GM19467 (cell line): ENCODE measurements at regions not wholly inside any gene's neighbourhood (a gene's known extent, or its start where the extent isn't known, plus 50 kb on each side); places are given as distances from the start of the nearest gene placed in this dataset.
"Not testable (repeated sequence)": the region's sequence is repeated elsewhere in the genome, so short reads cannot be mapped to it uniquely, and the experiment has no call there.

ENCODE experiments used
- ATAC-seq: cut with Tn5 transposase; IDR thresholded peaks from one replicate; pipeline ENCODE4 v1.9.1; 2021; ENCODE audit warnings: mild to moderate bottlenecking, moderate library complexity; ENCODE audit not compliant: unreplicated experiment

DNA sequence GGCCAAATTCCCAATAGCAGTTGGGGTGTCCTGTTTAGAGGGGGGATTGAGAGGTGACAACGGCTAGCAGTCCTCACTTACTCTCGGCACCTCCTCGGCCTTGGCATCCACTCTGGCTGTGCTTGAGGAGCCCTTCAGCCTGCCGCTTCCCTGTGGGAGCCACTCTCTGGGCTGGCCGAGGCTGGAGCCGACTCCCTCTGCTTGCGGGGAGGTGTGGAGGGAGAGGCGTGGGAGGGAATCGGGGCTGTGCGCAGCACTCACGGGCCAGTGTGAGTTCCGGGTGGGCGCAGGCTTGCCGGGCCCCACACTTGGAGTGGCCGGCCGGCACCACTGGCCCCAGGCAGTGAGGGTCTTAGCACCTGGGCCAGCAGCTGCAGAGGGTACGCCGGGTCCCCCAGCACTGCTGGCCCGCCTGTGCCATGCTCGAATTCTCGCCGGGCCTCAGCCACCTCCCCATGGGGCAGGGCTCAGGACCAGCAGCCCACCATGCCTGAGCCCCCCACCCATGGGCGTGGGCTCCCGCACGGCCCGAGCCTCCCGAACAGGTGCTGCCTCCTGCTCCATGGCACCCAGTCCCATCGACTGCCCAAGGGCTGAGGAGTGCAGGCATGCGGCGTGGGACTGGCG is 705.9 kb upstream of the ZNF804A start:
- ATAC-seq = no peak

- ATAC-seq = no peak
Observed at GRCh38 chr2:183898641-183899040, 699.7 kb upstream of the ZNF804A start.

- no peak for ATAC-seq
Observed at GRCh38 chr2:183901931-183902330, 696.4 kb upstream of the ZNF804A start.

GRCh38 chr2:183903026-183903425 is 695.3 kb upstream of the ZNF804A start:
- ATAC-seq = no peak

DNA sequence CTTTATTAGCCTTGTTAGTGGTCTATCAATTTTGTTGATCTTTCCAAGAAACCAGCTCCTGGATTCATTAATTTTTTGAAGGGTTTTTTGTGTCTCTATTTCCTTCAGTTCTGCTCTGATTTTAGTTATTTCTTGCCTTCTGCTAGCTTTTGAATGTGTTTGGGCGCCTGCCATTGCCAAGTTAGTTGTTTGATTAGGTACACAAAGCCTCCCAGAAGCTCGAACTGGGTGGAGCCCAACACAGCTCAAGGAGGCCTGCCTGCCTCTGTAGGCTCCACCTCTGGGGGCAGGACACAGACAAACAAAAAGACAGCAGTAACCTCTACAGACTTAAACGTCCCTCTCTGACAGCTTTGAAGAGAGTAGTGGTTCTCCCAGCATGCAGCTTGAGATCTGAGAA is 682.3 kb upstream of the ZNF804A start:
- not testable (repeated sequence) for ATAC-seq

- ATAC-seq = no peak
Observed at GRCh38 chr2:183919167-183919566, 679.2 kb upstream of the ZNF804A start.

- no peak for ATAC-seq
Observed at GRCh38 chr2:183919926-183920325, 678.4 kb upstream of the ZNF804A start.

GRCh38 chr2:183925281-183925680 is 673.0 kb upstream of the ZNF804A start:
- ATAC-seq = no peak

DNA sequence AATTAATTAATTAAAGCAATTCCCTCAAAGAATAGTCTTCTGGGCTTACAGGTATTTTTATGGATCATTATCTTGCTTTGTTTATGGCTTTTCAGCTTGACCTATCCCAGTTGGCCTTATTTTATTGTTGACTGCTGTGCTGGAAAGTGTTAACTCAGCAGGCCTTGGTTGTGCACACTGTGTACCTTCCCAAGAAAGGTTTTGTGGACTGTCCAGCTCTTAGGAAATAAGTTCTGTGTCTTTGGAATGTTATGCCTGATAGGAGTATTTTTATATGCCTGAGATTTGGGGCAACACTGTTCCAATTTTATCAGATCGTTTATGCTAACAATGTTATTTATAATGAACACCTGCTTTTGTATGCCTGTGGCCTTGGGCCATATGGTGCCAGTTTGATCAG is 671.9 kb upstream of the ZNF804A start:
- no peak for ATAC-seq

GRCh38 chr2:183927406-183928325 is 670.7 kb upstream of the ZNF804A start:
- ATAC-seq = no peak

- ATAC-seq = no peak
Observed at GRCh38 chr2:183935005-183935404, 663.3 kb upstream of the ZNF804A start.

GRCh38 chr2:183937220-183937619 is 661.1 kb upstream of the ZNF804A start:
- ATAC-seq = no peak

GRCh38 chr2:183946193-183946592 is 652.1 kb upstream of the ZNF804A start:
- no peak for ATAC-seq

GRCh38 chr2:183948861-183949260 is 649.5 kb upstream of the ZNF804A start:
- ATAC-seq = no peak

- no peak for ATAC-seq
Observed at GRCh38 chr2:183950673-183951072, 647.7 kb upstream of the ZNF804A start.

GRCh38 chr2:183951630-183952029 is 646.7 kb upstream of the ZNF804A start:
- no peak for ATAC-seq

DNA sequence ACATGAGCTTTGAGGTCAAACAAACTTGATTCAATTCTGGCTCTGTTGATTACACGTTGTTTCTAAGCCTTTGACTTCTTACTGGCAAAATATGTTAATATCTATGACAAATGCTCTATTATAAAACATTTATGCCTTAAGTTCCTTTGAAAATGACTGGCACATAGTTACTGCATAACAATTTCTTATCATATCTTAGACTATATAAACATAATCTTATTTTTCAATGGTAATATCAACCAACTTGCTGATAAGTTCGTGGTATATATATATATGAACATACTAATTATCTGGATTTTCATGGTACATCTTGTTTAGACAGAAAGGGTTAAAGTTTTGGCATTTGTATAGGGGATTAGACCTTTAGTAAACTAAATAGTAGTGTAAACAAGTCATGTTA is 645.6 kb upstream of the ZNF804A start:
- no peak for ATAC-seq

- no peak for ATAC-seq
Observed at GRCh38 chr2:183963609-183964008, 634.7 kb upstream of the ZNF804A start.

- no peak for ATAC-seq
Observed at GRCh38 chr2:183964565-183964964, 633.8 kb upstream of the ZNF804A start.

DNA sequence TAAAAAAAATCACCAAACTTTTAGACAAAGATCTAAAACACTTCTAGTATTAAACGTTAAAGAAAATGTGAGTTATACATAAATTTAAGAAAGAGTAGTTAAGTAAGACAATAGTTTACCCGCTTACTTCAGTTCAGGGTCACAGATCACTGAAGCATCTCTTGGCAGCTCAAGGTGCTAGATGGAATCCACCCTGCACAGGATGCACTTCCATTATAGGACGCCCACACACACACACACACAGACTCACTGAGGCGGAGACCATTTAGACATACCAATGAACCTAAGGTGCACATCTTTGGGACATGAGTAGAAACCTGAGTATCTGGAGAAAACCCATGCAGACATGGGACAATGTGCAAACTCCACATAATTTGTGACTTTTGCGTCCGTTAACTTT is 630.6 kb upstream of the ZNF804A start:
- ATAC-seq = peak; percentile 56

- not testable (repeated sequence) for ATAC-seq
Observed at GRCh38 chr2:183975676-183976075, 622.7 kb upstream of the ZNF804A start.

DNA sequence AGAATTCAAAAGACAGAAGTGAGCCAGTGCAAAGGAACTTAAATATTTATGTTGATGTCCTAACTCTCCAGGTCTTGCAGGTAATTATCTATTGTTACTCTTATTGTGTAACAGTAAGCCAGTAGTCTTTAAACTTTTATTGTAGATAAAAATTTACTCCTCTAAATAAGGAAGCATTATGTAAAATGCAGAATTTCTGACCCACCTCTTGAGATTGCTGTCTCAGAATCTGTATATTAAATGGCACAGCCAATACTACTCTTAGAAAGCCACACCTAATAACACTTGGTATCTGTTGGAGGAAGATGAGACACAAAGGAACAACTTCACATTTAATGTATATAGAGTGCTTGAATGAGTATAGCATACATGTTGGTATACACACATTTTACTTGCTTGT is 613.5 kb upstream of the ZNF804A start:
- no peak for ATAC-seq
